ENCODE measurements at regions not wholly inside any gene's neighbourhood (a gene's known extent, or its start where the extent isn't known, plus 50 kb on each side); places are given as distances from the start of the nearest gene placed in this dataset.

DNA sequence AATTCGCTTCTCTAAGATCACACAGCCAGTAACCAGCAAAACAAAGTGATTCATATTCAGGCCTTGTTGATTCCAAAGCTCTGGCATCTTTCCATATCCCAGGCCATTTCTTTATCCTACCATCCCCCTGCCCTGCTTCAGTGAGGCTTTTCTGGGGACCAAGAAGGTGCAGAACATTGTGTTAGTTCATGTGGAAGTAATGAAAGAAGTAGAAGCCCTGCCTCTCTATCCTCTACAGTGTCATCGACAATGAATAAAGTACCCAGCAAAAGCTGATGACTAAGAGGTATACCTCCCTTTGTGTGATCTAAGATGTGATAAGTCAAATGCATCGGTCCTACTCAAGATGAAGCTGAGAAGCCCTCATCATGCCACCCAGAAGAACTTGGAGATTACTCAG lies 383.2 kb downstream of the BCL11A start:
- Histone ChIP-seq H2BK5ac (ENCODE audit: low read depth, low read length) (no peak overlapping the region), H3K9me3 (ENCODE audit: insufficient read depth in 2 of 2, low read depth in 1 of 2, low read length in 1 of 2) (no peaks in the 10 kb centered on the region), H3K4me2 (ENCODE audit: insufficient read depth in 1 of 2, low read depth in 2 of 2, low read length in 2 of 2) (no peak overlapping the region), H3K27ac (ENCODE audit: low read depth, low read length) (no peak overlapping the region), H3K4me1 (replicated peaks in 1 of 4; ENCODE audit: control insufficient read depth in 3 of 4, insufficient read depth in 4 of 4, low read length in 3 of 4) (no peaks in the 10 kb centered on the region), H3K9ac (replicated peaks in 1 of 4; ENCODE audit: extremely low read depth in 1 of 4, low read depth in 3 of 4, low read length in 3 of 4) (no peak overlapping the region), H3K36me3 (ENCODE audit: control insufficient read depth in 2 of 4, insufficient read depth in 4 of 4, low read length in 3 of 4) (no peaks in the 10 kb centered on the region), H2BK12ac (ENCODE audit: low read depth, low read length) (no peak overlapping the region), H4K5ac (ENCODE audit: insufficient read length, low read depth, low read length) (no peak overlapping the region), H4K8ac (ENCODE audit: extremely low read depth, insufficient read depth, low read length) (no peak overlapping the region), H3K14ac (ENCODE audit: insufficient read length) (no peak overlapping the region), H2BK120ac (replicated peaks; ENCODE audit: low read depth, low read length) (no peak overlapping the region), H3K27me3 (replicated peaks in 1 of 4; ENCODE audit: control insufficient read depth in 3 of 4, extremely low read depth in 1 of 4, insufficient read depth in 3 of 4, low read length in 3 of 4) (no peaks in the 10 kb centered on the region), H3K56ac (replicated peaks; ENCODE audit: insufficient read length, low read depth, low read length) (no peak overlapping the region), H3K79me2 (ENCODE audit: control insufficient read depth in 1 of 2, insufficient read depth in 2 of 2, low read length in 2 of 2) (no peaks in the 10 kb centered on the region), H4K20me1 (replicated peaks in 1 of 2; ENCODE audit: control insufficient read depth in 1 of 2, insufficient read depth in 2 of 2, low read length in 2 of 2) (peaks cover 0 to 2% of the 10 kb centered on the region in 2 experiments), H3K79me1 (ENCODE audit: low read depth, low read length) (no peaks in the 10 kb centered on the region), H2AFZ (ENCODE audit: low read length) (no peak overlapping the region), H2BK15ac (ENCODE audit: low read length) (no peak overlapping the region), H3K23ac (ENCODE audit: insufficient read length) (no peak overlapping the region), H3K18ac (ENCODE audit: extremely low read depth, low read length) (no peak overlapping the region), H3K4me3 (ENCODE audit: extremely low read depth in 1 of 4, insufficient read depth in 2 of 4, low read depth in 3 of 4, low read length in 4 of 4) (no peak overlapping the region), H2BK20ac (ENCODE audit: low read length) (no peak overlapping the region), H3K4ac (replicated peaks; ENCODE audit: insufficient read length, low read depth, low read length) (no peak overlapping the region), H4K91ac (replicated peaks; ENCODE audit: insufficient read length, low read length) (no peak overlapping the region), H2AK5ac (ENCODE audit: low read depth, low read length) (no peak overlapping the region), H3K23me2 (ENCODE audit: low read depth, low read length) (no peaks in the 10 kb centered on the region; the same call in 1 of the 2 replicates)
- no peak for TF ChIP-seq SIRT6 (IDR thresholded peaks at IDR 0.05; ENCODE audit: low read length)
- no peak for TF ChIP-seq CHD2 (IDR thresholded peaks at IDR 0.05; ENCODE audit: low read length)
- no peak for TF ChIP-seq CBX8 (IDR thresholded peaks at IDR 0.05; ENCODE audit: borderline replicate concordance, low read depth, low read length)
- FAIRE-seq = no peak
- POLR2A ChIA-PET (ENCODE audit: partially characterized antibody) = no interaction called here
- DNase-seq (ENCODE audit: low read depth in 1 of 2, low spot score in 2 of 2) = no peak
- CTCF ChIA-PET (ENCODE audit: partially characterized antibody) = interaction anchor here (0.6 kb wide), 1 partner anchor 380 kb away, joined by 4 read pairs; no protein-coding TSS in a partner anchor
- 98% methylated on average over 3 of the region's 3 CpGs; no CpG with 5 or more reads in 1 of the 2 experiments for WGBS, 2 experiments (ENCODE audit: extremely low coverage in 1 of 2, insufficient coverage in 1 of 2, insufficient read length in 1 of 2, insufficient replicate concordance in 2 of 2, low coverage in 1 of 2, low lambda C conversion rate in 2 of 2, missing lambda C conversion rate in 1 of 2)
